Endothelial cell of umbilical vein (primary cell): ENCODE measurements at regions not wholly inside any gene's neighbourhood (a gene's known extent, or its start where the extent isn't known, plus 50 kb on each side); places are given as distances from the start of the nearest gene placed in this dataset.

Experiments used
- BruUV-seq: library from RNA; stranded (reverse); fragments of 400-500 nt; replicated peaks from 2 replicates; lab custom pipeline; 2021; lab: Mats Ljungman, UMichigan
- CTCF ChIA-PET: fragments of 300-600, 350-600 bp; sonication (Branson Sonifier 250); formaldehyde crosslinking; loops from one replicate; lab custom pipeline; 2021; ENCODE audit warnings: antibody characterized with exemption, inconsistent platforms; lab: Charles Lee
- POLR2A ChIA-PET: fragments of 300-600, 350-600 bp; sonication (Branson Sonifier 250); formaldehyde crosslinking; loops from one replicate; lab custom pipeline; 2021; ENCODE audit warnings: antibody characterized with exemption, inconsistent platforms; lab: Charles Lee
- DNase-seq: peaks from one replicate; pipeline ENCODE4 v3.0.0-alpha.2; 2011; ENCODE audit warnings: low read depth, low spot score
- FAIRE-seq: peaks from 2 replicates; lab custom pipeline; 2011; peaks lifted over from hg19 to GRCh38; lab: Jason Lieb, UNC
- H2AFZ ChIP-seq: 2 replicates; pipeline ENCODE4 v1.6.0; 2012; ENCODE audit warnings: low read depth, low read length, control low read depth, inconsistent platforms
- H3K27ac ChIP-seq: 2 replicates; pipeline ENCODE4 v1.5.1; 2011; ENCODE audit warnings: low read depth, mild to moderate bottlenecking, control low read depth, low read length, moderate library complexity; ENCODE audit not compliant: insufficient read depth
- H3K27me3 ChIP-seq, 2 experiments: 2 replicates each; pipeline versions ENCODE4 v1.6.0 to v1.6.1; 2011; ENCODE audit warnings: low read length in 2 of 2, mixed read lengths in 1 of 2; ENCODE audit not compliant: control insufficient read depth in 2 of 2, insufficient read depth in 2 of 2
- H3K36me3 ChIP-seq, 2 experiments: 2 replicates in 1 of 2; 3 replicates in 1 of 2; pipeline ENCODE4 v1.5.1; 2011; ENCODE audit warnings: low read length in 2 of 2, mild to moderate bottlenecking in 1 of 2, moderate library complexity in 1 of 2; ENCODE audit not compliant: control insufficient read depth in 2 of 2, insufficient read depth in 2 of 2; ENCODE audit errors: extremely low read depth in 1 of 2
- H3K4me1 ChIP-seq: 3 replicates; pipeline ENCODE4 v1.5.1; 2011; ENCODE audit warnings: mild to moderate bottlenecking, low read length; ENCODE audit not compliant: control insufficient read depth, insufficient read depth; ENCODE audit errors: extremely low read depth
- H3K4me2 ChIP-seq: 2 replicates; pipeline ENCODE4 v1.6.1; 2011; ENCODE audit warnings: low read length, control low read depth, mixed read lengths; ENCODE audit not compliant: insufficient read depth
- H3K4me3 ChIP-seq, 3 experiments: fragments of 200-600 bp in 1 of 3; sonication (generic), shearing (Covaris generic) in 1 of 3; replicated peaks in 1 of 3; 2 replicates each; pipeline ENCODE4 v1.5.1; 2011 to 2016; ENCODE audit warnings: control low read depth in 3 of 3, low read length in 3 of 3, mild to moderate bottlenecking in 2 of 3, inconsistent platforms in 1 of 3, low read depth in 1 of 3, moderate library complexity in 1 of 3; ENCODE audit not compliant: insufficient read depth in 1 of 3
- H3K79me2 ChIP-seq: 2 replicates; pipeline ENCODE4 v1.6.0; 2012; ENCODE audit warnings: low read length, inconsistent platforms; ENCODE audit not compliant: control insufficient read depth, insufficient read depth
- H3K9ac ChIP-seq: replicated peaks from 2 replicates; pipeline ENCODE3; 2011; ENCODE audit warnings: low read length, control low read depth; ENCODE audit not compliant: insufficient read depth; ENCODE audit errors: extremely low read depth
- H3K9me1 ChIP-seq: replicated peaks from 3 replicates; pipeline ENCODE4 v1.6.0; 2011; ENCODE audit warnings: mild to moderate bottlenecking, low read length; ENCODE audit not compliant: control insufficient read depth, insufficient read depth; ENCODE audit errors: extremely low read depth
- H3K9me3 ChIP-seq: replicated peaks from 2 replicates; pipeline ENCODE4 v1.5.1; 2012; ENCODE audit warnings: low read length, inconsistent platforms; ENCODE audit not compliant: control insufficient read depth, insufficient read depth
- H4K20me1 ChIP-seq: replicated peaks from 2 replicates; pipeline ENCODE3; 2011; ENCODE audit warnings: mild to moderate bottlenecking, low read length; ENCODE audit not compliant: control insufficient read depth, insufficient read depth; ENCODE audit errors: extremely low read depth
- EZH2 ChIP-seq: IDR thresholded peaks from 2 replicates; pipeline ENCODE4 v1.6.1; 2012; ENCODE audit warnings: borderline replicate concordance, low read depth, mild to moderate bottlenecking, moderate library complexity, low read length, inconsistent platforms; ENCODE audit not compliant: severe bottlenecking
- FOS ChIP-seq: IDR thresholded peaks from 2 replicates; pipeline ENCODE4 v1.6.1; 2011; ENCODE audit warnings: mild to moderate bottlenecking, low read length, moderate library complexity, borderline replicate concordance; ENCODE audit not compliant: insufficient read depth
- GATA2 ChIP-seq: IDR thresholded peaks from 2 replicates; pipeline ENCODE4 v1.7.0; 2011; ENCODE audit warnings: low read depth, mild to moderate bottlenecking, moderate library complexity, mixed read lengths, low read length; ENCODE audit not compliant: insufficient read length, insufficient read depth
- JUN ChIP-seq: IDR thresholded peaks from 2 replicates; pipeline ENCODE4 v1.6.1; 2011; ENCODE audit warnings: borderline replicate concordance, low read depth; ENCODE audit not compliant: insufficient read length, insufficient read depth
- MAX ChIP-seq: IDR thresholded peaks from 2 replicates; pipeline ENCODE4 v1.6.1; 2011; ENCODE audit not compliant: insufficient read depth, insufficient read length
- MYC ChIP-seq: IDR thresholded peaks from one replicate; pipeline ENCODE4 v1.6.1; 2011; ENCODE audit warnings: mild to moderate bottlenecking, low read depth, low read length
- POLR2A ChIP-seq: IDR thresholded peaks from 2 replicates; pipeline ENCODE4 v1.6.1; 2012; ENCODE audit warnings: low read depth, mild to moderate bottlenecking, control low read depth, low read length
- POLR2AphosphoS5 ChIP-seq: IDR thresholded peaks from 2 replicates; pipeline ENCODE4 v1.6.1; 2012; ENCODE audit warnings: low read depth, mild to moderate bottlenecking, control low read depth, low read length, moderate library complexity; ENCODE audit not compliant: insufficient read depth
- dilution Hi-C: fragments of 300-500 bp; cut with MboI; formaldehyde crosslinking; loops from one replicate; pipeline ENCODE4 v1.15.0; 2019; ENCODE audit warnings: low sequenced_read_pairs; ENCODE audit not compliant: extremely low pct_ligation_motif_present
- intact Hi-C: fragments of 100-400 bp; cut with micrococcal nuclease; formaldehyde crosslinking; loops from one replicate; pipeline ENCODE4 v1.10.0; 2022
- TF ChIP-seq, protein P1 (sequence below), 2 donors: IDR thresholded peaks; 1 replicate in 1 of 2; 2 replicates in 1 of 2; pipeline ENCODE4 v1.5.1; 2011; ENCODE audit warnings: low read length in 2 of 2, mild to moderate bottlenecking in 2 of 2, moderate library complexity in 2 of 2, control low read depth in 1 of 2, inconsistent platforms in 1 of 2, low read depth in 1 of 2; ENCODE audit not compliant: insufficient read depth in 1 of 2; ENCODE audit errors: extremely low read depth in 1 of 2

- H3K36me3 ChIP-seq: no peaks in the 10 kb centered on the region
- no peaks in the 10 kb centered on the region for H3K79me2 ChIP-seq
- H3K4me3 ChIP-seq: no peak overlapping the region
- no peak overlapping the region for H3K27ac ChIP-seq
- intact Hi-C loops (no loop called here), dilution Hi-C loops (no loop called here)
- no peaks in the 10 kb centered on the region for H4K20me1 ChIP-seq
- DNase-seq (no peak), FAIRE-seq (no peak)
- no peak overlapping the region for H3K4me2 ChIP-seq
- H3K9me1 ChIP-seq: no peaks in the 10 kb centered on the region
- no peak overlapping the region for H3K9ac ChIP-seq
- H3K4me1 ChIP-seq: no peaks in the 10 kb centered on the region
- no peak overlapping the region for H2AFZ ChIP-seq
- BruUV-seq: no TSS peak
- no peak for TF ChIP-seq FOS
- no peak for TF ChIP-seq GATA2
- no peak for TF ChIP-seq MYC
- TF ChIP-seq, protein P1, sequence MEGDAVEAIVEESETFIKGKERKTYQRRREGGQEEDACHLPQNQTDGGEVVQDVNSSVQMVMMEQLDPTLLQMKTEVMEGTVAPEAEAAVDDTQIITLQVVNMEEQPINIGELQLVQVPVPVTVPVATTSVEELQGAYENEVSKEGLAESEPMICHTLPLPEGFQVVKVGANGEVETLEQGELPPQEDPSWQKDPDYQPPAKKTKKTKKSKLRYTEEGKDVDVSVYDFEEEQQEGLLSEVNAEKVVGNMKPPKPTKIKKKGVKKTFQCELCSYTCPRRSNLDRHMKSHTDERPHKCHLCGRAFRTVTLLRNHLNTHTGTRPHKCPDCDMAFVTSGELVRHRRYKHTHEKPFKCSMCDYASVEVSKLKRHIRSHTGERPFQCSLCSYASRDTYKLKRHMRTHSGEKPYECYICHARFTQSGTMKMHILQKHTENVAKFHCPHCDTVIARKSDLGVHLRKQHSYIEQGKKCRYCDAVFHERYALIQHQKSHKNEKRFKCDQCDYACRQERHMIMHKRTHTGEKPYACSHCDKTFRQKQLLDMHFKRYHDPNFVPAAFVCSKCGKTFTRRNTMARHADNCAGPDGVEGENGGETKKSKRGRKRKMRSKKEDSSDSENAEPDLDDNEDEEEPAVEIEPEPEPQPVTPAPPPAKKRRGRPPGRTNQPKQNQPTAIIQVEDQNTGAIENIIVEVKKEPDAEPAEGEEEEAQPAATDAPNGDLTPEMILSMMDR (IDR thresholded peaks at IDR 0.05; ENCODE audit: extremely low read depth in 1 of 2, insufficient read depth in 1 of 2, low read depth in 1 of 2, low read length in 2 of 2): no peak
- no peak for TF ChIP-seq MAX
- TF ChIP-seq POLR2A: no peak
- TF ChIP-seq POLR2AphosphoS5: no peak
- no peak for TF ChIP-seq JUN
- TF ChIP-seq EZH2: no peak
- H3K9me3 ChIP-seq: peaks cover 3% of the 10 kb centered on the region
- CTCF ChIA-PET: no interaction called here
- POLR2A ChIA-PET: no interaction called here
- H3K27me3 ChIP-seq: no peaks in the 10 kb centered on the region
Measured at GRCh38 chr4:14671146-14671545, 331.1 kb upstream of the CPEB2 start.
